ENCODE measurements at regions not wholly inside any gene's neighbourhood (a gene's known extent, or its start where the extent isn't known, plus 50 kb on each side); places are given as distances from the start of the nearest gene placed in this dataset.

GRCh38 chr10:130914367-130914766, 397.2 kb downstream of the TCERG1L start (continued):
- TF ChIP-seq HOXB13 (CRISPR knock-in tag; IDR thresholded peaks at IDR 0.05; ENCODE audit: low read depth): no peak
- no peak for TF ChIP-seq FOSB (CRISPR knock-in tag; IDR thresholded peaks at IDR 0.05)

- ChIA-PET CTCF (no interaction called here), POLR2A (no interaction called here)
- 18% methylated on average over 6 of the region's 6 CpGs for WGBS (ENCODE audit: missing lambda C conversion rate)
- Histone ChIP-seq H3K9me3 (peaks cover 3% of the 10 kb centered on the region; the same call in 1 of the 3 replicates), H3K4me2 (no peak overlapping the region), H3K4me1 (no peaks in the 10 kb centered on the region), H3K27ac (no peak overlapping the region), H3K4me3 (no peak overlapping the region)
- FAIRE-seq: no peak
- no peak for ATAC-seq
- DNase-seq (ENCODE audit: low read depth in 1 of 2, low spot score in 1 of 2): no peak
- TF ChIP-seq POLR2A (IDR thresholded peaks at IDR 0.05; ENCODE audit: low read length): no peak
- no peak for TF ChIP-seq CHD2 (IDR thresholded peaks at IDR 0.05; ENCODE audit: low read length, partially characterized antibody)
- TF ChIP-seq TP53 (CRISPR knock-in tag; IDR thresholded peaks at IDR 0.05): no peak
- no peak for TF ChIP-seq NPAS2 (CRISPR knock-in tag; IDR thresholded peaks at IDR 0.05; ENCODE audit: borderline replicate concordance)
- TF ChIP-seq RARB (CRISPR knock-in tag; IDR thresholded peaks at IDR 0.05): no peak
- no peak for TF ChIP-seq ELK1 (IDR thresholded peaks at IDR 0.05; ENCODE audit: low read depth, low read length)
- TF ChIP-seq FOSL2 (IDR thresholded peaks at IDR 0.05): no peak
- no peak for TF ChIP-seq FOSL2 (CRISPR knock-in tag; IDR thresholded peaks at IDR 0.05)
- no peak for TF ChIP-seq HES2 (IDR thresholded peaks at IDR 0.05)
- TF ChIP-seq PBX3 (IDR thresholded peaks at IDR 0.05): no peak
- no peak for TF ChIP-seq MAX (IDR thresholded peaks at IDR 0.05)
- TF ChIP-seq KDM5A (IDR thresholded peaks at IDR 0.05): no peak
- TF ChIP-seq ATOH8 (CRISPR knock-in tag; IDR thresholded peaks at IDR 0.05; ENCODE audit: low read depth): no peak
- TF ChIP-seq BCL3 (IDR thresholded peaks at IDR 0.05): no peak
- no peak for TF ChIP-seq HOXB13 (CRISPR knock-in tag; IDR thresholded peaks at IDR 0.05; ENCODE audit: low read depth)
- TF ChIP-seq CHD4 (IDR thresholded peaks at IDR 0.05; ENCODE audit: borderline replicate concordance): no peak
- no peak for TF ChIP-seq POLR2AphosphoS2 (conservative IDR thresholded peaks at IDR 0.05; ENCODE audit: low read length)
- TF ChIP-seq ZNF302 (CRISPR knock-in tag; IDR thresholded peaks at IDR 0.05): no peak
- no peak for TF ChIP-seq HEYL (CRISPR knock-in tag; IDR thresholded peaks at IDR 0.05)
- TF ChIP-seq USF2 (IDR thresholded peaks at IDR 0.05): no peak
Observed at GRCh38 chr10:130915065-130915464, 396.5 kb downstream of the TCERG1L start.

- Histone ChIP-seq H3K4me2 (no peak overlapping the region), H3K9me3 (peaks cover 8% of the 10 kb centered on the region; the same call in 1 of the 3 replicates), H3K4me3 (no peak overlapping the region), H3K4me1 (no peaks in the 10 kb centered on the region), H3K27ac (no peak overlapping the region)
- CTCF ChIA-PET: no interaction called here
- POLR2A ChIA-PET: no interaction called here
- WGBS (ENCODE audit: missing lambda C conversion rate): 3% methylated on average over 4 of the region's 4 CpGs
- no peak for DNase-seq (ENCODE audit: low read depth in 1 of 2, low spot score in 1 of 2)
- no peak for TF ChIP-seq NFE2L2 (conservative IDR thresholded peaks at IDR 0.05; ENCODE audit: low read length)
- TF ChIP-seq CBX8 (IDR thresholded peaks at IDR 0.05): no peak
- TF ChIP-seq EP300 (IDR thresholded peaks at IDR 0.05): no peak
- FAIRE-seq: no peak
- no peak for ATAC-seq
Observed at GRCh38 chr10:130921461-130921860, 390.1 kb downstream of the TCERG1L start.

Measured in A549 (cell line).